ENCODE measurements at regions not wholly inside any gene's neighbourhood (a gene's known extent, or its start where the extent isn't known, plus 50 kb on each side); places are given as distances from the start of the nearest gene placed in this dataset.

- Mint-ChIP-seq H3K27me3 (no peaks in the 10 kb centered on the region), H3K36me3 (no peaks in the 10 kb centered on the region), H3K4me1 (ENCODE audit: unreplicated experiment) (no peaks in the 10 kb centered on the region), H3K9me3 (no peaks in the 10 kb centered on the region), H3K27ac (no peak overlapping the region), H3K4me3 (no peak overlapping the region)
- DNase-seq (ENCODE audit: extremely low spot score, unreplicated experiment) = no peak
- no peak for TF ChIP-seq CTCF (conservative IDR thresholded peaks at IDR 0.05)
These were observed 1422.5 kb upstream of the ADGRB3 start for GRCh38 chr6:67212584-67212983.

GRCh38 chr6:67210450-67210849 lies 1424.6 kb upstream of the ADGRB3 start:
- Mint-ChIP-seq H3K27ac (no peak overlapping the region), H3K4me1 (ENCODE audit: unreplicated experiment) (no peaks in the 10 kb centered on the region), H3K4me3 (no peak overlapping the region), H3K9me3 (no peaks in the 10 kb centered on the region), H3K36me3 (no peaks in the 10 kb centered on the region), H3K27me3 (no peaks in the 10 kb centered on the region)
- no peak for DNase-seq (ENCODE audit: extremely low spot score, unreplicated experiment)
- TF ChIP-seq CTCF (conservative IDR thresholded peaks at IDR 0.05) = no peak

GRCh38 chr6:67201563-67201962 lies 1433.5 kb upstream of the ADGRB3 start:
- Mint-ChIP-seq H3K27ac (no peak overlapping the region), H3K4me3 (no peak overlapping the region), H3K9me3 (peaks cover 8% of the 10 kb centered on the region), H3K27me3 (no peaks in the 10 kb centered on the region), H3K36me3 (no peaks in the 10 kb centered on the region), H3K4me1 (ENCODE audit: unreplicated experiment) (no peaks in the 10 kb centered on the region)
- TF ChIP-seq CTCF (conservative IDR thresholded peaks at IDR 0.05) = no peak
- no peak for DNase-seq (ENCODE audit: extremely low spot score, unreplicated experiment)

GRCh38 chr6:67200626-67201403 lies 1434.3 kb upstream of the ADGRB3 start:
- DNase-seq (ENCODE audit: extremely low spot score, unreplicated experiment) = no peak
- Mint-ChIP-seq H3K27ac (no peak overlapping the region), H3K4me1 (ENCODE audit: unreplicated experiment) (no peaks in the 10 kb centered on the region), H3K36me3 (no peaks in the 10 kb centered on the region), H3K9me3 (peaks cover 8% of the 10 kb centered on the region), H3K27me3 (no peaks in the 10 kb centered on the region), H3K4me3 (no peak overlapping the region)
- no peak for TF ChIP-seq CTCF (conservative IDR thresholded peaks at IDR 0.05)

GRCh38 chr6:67199425-67199824 lies 1435.7 kb upstream of the ADGRB3 start:
- peaks cover 8% of the 10 kb centered on the region for H3K9me3 Mint-ChIP-seq
- DNase-seq (ENCODE audit: extremely low spot score, unreplicated experiment) = no peak
- H3K27ac Mint-ChIP-seq = no peak overlapping the region
- H3K4me3 Mint-ChIP-seq = no peak overlapping the region
- no peaks in the 10 kb centered on the region for H3K27me3 Mint-ChIP-seq
- no peaks in the 10 kb centered on the region for H3K4me1 Mint-ChIP-seq (ENCODE audit: unreplicated experiment)
- H3K36me3 Mint-ChIP-seq = no peaks in the 10 kb centered on the region
- TF ChIP-seq CTCF (conservative IDR thresholded peaks at IDR 0.05) = no peak
